GM23338 (cell line): ENCODE measurements at regions not wholly inside any gene's neighbourhood (a gene's known extent, or its start where the extent isn't known, plus 50 kb on each side); places are given as distances from the start of the nearest gene placed in this dataset.

Source experiments
- ATAC-seq: fragments of 200-7000 bp; cut with Tn5 transposase; 3 replicates; pipeline ENCODE4 v1.9.1; 2020
- DNase-seq: peaks from one replicate; pipeline ENCODE4 v3.0.0-alpha.2; 2015; ENCODE audit warnings: low spot score
- H2AFZ ChIP-seq: fragments of 200-600 bp; sonication (generic); 2 replicates; pipeline ENCODE4 v1.8.0; 2016; ENCODE audit warnings: antibody characterized with exemption, mild to moderate bottlenecking, moderate library complexity
- H3F3A ChIP-seq: fragments of 200-600 bp; sonication (generic); replicated peaks from 2 replicates; pipeline ENCODE4 v1.8.0; 2017; ENCODE audit warnings: antibody characterized with exemption, mixed run types, low read depth
- H3K27ac ChIP-seq: fragments of 200-600 bp; sonication (generic); 2 replicates; pipeline ENCODE4 v1.6.1; 2016; ENCODE audit warnings: low read depth
- H3K27me3 ChIP-seq: fragments of 200-600 bp; sonication (generic); 2 replicates; pipeline ENCODE4 v1.8.0; 2016; ENCODE audit warnings: mild to moderate bottlenecking, mixed run types, moderate library complexity; ENCODE audit not compliant: insufficient read depth
- H3K36me3 ChIP-seq: fragments of 200-600 bp; sonication (generic); 2 replicates; pipeline ENCODE4 v1.8.0; 2016; ENCODE audit warnings: mild to moderate bottlenecking; ENCODE audit not compliant: insufficient read depth
- H3K4me1 ChIP-seq: fragments of 200-600 bp; sonication (generic); 2 replicates; pipeline ENCODE4 v1.8.0; 2016; ENCODE audit warnings: mild to moderate bottlenecking, moderate library complexity; ENCODE audit not compliant: insufficient read depth
- H3K4me2 ChIP-seq: fragments of 200-600 bp; sonication (generic); 2 replicates; pipeline ENCODE4 v1.7.1; 2017; ENCODE audit warnings: mixed run types
- H3K4me3 ChIP-seq: fragments of 200-600 bp; sonication (generic); 2 replicates; pipeline ENCODE4 v1.6.1; 2016; ENCODE audit warnings: mixed run types
- H3K79me2 ChIP-seq: fragments of 200-600 bp; sonication (generic); replicated peaks from 2 replicates; pipeline ENCODE4 v1.8.0; 2017; ENCODE audit warnings: mild to moderate bottlenecking; ENCODE audit not compliant: insufficient read depth
- H3K9me2 ChIP-seq: fragments of 200-600 bp; sonication (generic); 2 replicates; pipeline ENCODE4 v1.8.0; 2017; ENCODE audit not compliant: insufficient read depth
- H4K20me1 ChIP-seq: fragments of 200-600 bp; sonication (generic); replicated peaks from 2 replicates; pipeline ENCODE4 v1.8.0; 2017; ENCODE audit warnings: mild to moderate bottlenecking; ENCODE audit not compliant: insufficient read depth
- H3K27ac Mint-ChIP-seq: 2 replicates; pipeline ENCODE4 v1.8.0; 2020; ENCODE audit warnings: inconsistent platforms, mild to moderate bottlenecking, moderate library complexity, mixed read lengths
- H3K27me3 Mint-ChIP-seq: 3 replicates; pipeline ENCODE4 v1.8.0; 2022; ENCODE audit warnings: low read depth, mild to moderate bottlenecking, moderate library complexity, mixed read lengths, inconsistent platforms; ENCODE audit not compliant: insufficient read depth, poor library complexity
- H3K36me3 Mint-ChIP-seq: 3 replicates; pipeline ENCODE4 v1.8.0; 2021; ENCODE audit warnings: low read depth, mild to moderate bottlenecking, inconsistent platforms, moderate library complexity, mixed read lengths
- H3K4me1 Mint-ChIP-seq: 3 replicates; pipeline ENCODE4 v1.8.0; 2020; ENCODE audit warnings: mild to moderate bottlenecking, inconsistent platforms, mixed read lengths
- H3K4me3 Mint-ChIP-seq: 3 replicates; pipeline ENCODE4 v1.8.0; 2021; ENCODE audit warnings: moderate library complexity, mild to moderate bottlenecking, inconsistent platforms, mixed read lengths
- H3K9me3 Mint-ChIP-seq: 3 replicates; pipeline ENCODE4 v1.8.0; 2020; ENCODE audit warnings: moderate library complexity, mild to moderate bottlenecking, inconsistent platforms, mixed read lengths
- CREB1 ChIP-seq: fragments of 250-450 bp; sonication (Bioruptor Pico); IDR thresholded peaks from 2 replicates; pipeline ENCODE4 v1.5.0; 2020; ENCODE audit warnings: low read depth, mild to moderate bottlenecking, moderate library complexity
- CTCF ChIP-seq, 2 experiments: fragments of 200-600 bp in 1 of 2; sonication (generic) in 1 of 2; conservative IDR thresholded peaks; 2 replicates each; pipeline versions ENCODE4 v1.5.1 to v1.6.1; 2016 to 2017; ENCODE audit warnings: antibody characterized with exemption in 2 of 2, low read depth in 2 of 2, mild to moderate bottlenecking in 2 of 2, moderate library complexity in 1 of 2
- ETS1 ChIP-seq: IDR thresholded peaks from 2 replicates; pipeline ENCODE4 v1.6.1; 2016; ENCODE audit warnings: antibody characterized with exemption
- EZH2 ChIP-seq: fragments of 200-600 bp; sonication (generic); IDR thresholded peaks from one replicate; pipeline ENCODE4 v1.8.0; 2017; ENCODE audit warnings: antibody characterized with exemption, mild to moderate bottlenecking, low read depth; ENCODE audit not compliant: unreplicated experiment
- EZH2phosphoT487 ChIP-seq: fragments of 200-600 bp; sonication (generic); IDR thresholded peaks from one replicate; pipeline ENCODE4 v1.8.1; 2018; ENCODE audit warnings: antibody characterized with exemption; ENCODE audit not compliant: unreplicated experiment
- JUNB ChIP-seq: IDR thresholded peaks from one replicate; pipeline ENCODE4 v1.6.1; 2016; ENCODE audit warnings: antibody characterized with exemption; ENCODE audit not compliant: unreplicated experiment
- NANOG ChIP-seq: IDR thresholded peaks from 2 replicates; pipeline ENCODE4 v1.6.1; 2016; ENCODE audit warnings: antibody characterized with exemption, borderline replicate concordance
- POLR2AphosphoS5 ChIP-seq: IDR thresholded peaks from 2 replicates; pipeline ENCODE4 v1.6.1; 2016; ENCODE audit warnings: antibody characterized with exemption, low read depth
- REST ChIP-seq: IDR thresholded peaks from one replicate; pipeline ENCODE4 v1.6.1; 2018; ENCODE audit warnings: antibody characterized with exemption; ENCODE audit not compliant: unreplicated experiment
- STAT1 ChIP-seq: IDR thresholded peaks from one replicate; pipeline ENCODE4 v1.6.1; 2016; ENCODE audit warnings: antibody characterized with exemption; ENCODE audit not compliant: unreplicated experiment
- ZNF114 ChIP-seq: fragments of 250-450 bp; sonication (Bioruptor Pico); IDR thresholded peaks from 2 replicates; pipeline ENCODE4 v1.5.0; 2020; ENCODE audit warnings: mild to moderate bottlenecking, moderate library complexity
- ZNF331 ChIP-seq: fragments of 250-450 bp; sonication (Bioruptor Pico); IDR thresholded peaks from 2 replicates; pipeline ENCODE4 v1.5.0; 2020; ENCODE audit warnings: low read depth, mild to moderate bottlenecking, moderate library complexity
- ZNF462 ChIP-seq: fragments of 250-450 bp; sonication (Bioruptor Pico); IDR thresholded peaks from 2 replicates; pipeline ENCODE4 v1.5.0; 2020; ENCODE audit warnings: mild to moderate bottlenecking, moderate library complexity

- TF ChIP-seq NANOG (no peak), ZNF114 (CRISPR knock-in tag) (no peak), REST (no peak), CREB1 (CRISPR knock-in tag) (no peak), ZNF331 (no peak), POLR2AphosphoS5 (no peak), ZNF462 (CRISPR knock-in tag) (no peak), EZH2 (no peak), ETS1 (no peak), CTCF (conservative IDR thresholded peaks at IDR 0.05; ENCODE audit: low read depth in 2 of 2) (no peak), JUNB (no peak), STAT1 (no peak), EZH2phosphoT487 (no peak)
- H3F3A ChIP-seq, result 0 out of 2 replicates have a peak, but pooled peaks cover 12% of the 10 kb centered on the region
- H3K36me3 ChIP-seq, result no peaks in the 10 kb centered on the region
- H3K27me3 ChIP-seq, result no peaks in the 10 kb centered on the region
- H3K4me3 ChIP-seq, result no peak overlapping the region
- Mint-ChIP-seq H3K9me3 (no peaks in the 10 kb centered on the region), H3K4me1 (peaks cover 50% of the 10 kb centered on the region), H3K36me3 (no peaks in the 10 kb centered on the region), H3K4me3 (peak overlapping the region; percentile 14; the same call in 1 of the 3 replicates), H3K27ac (no peak overlapping the region), H3K27me3 (peaks cover 18% of the 10 kb centered on the region)
- no peaks in the 10 kb centered on the region for H3K9me2 ChIP-seq
- H3K4me2 ChIP-seq, result 0 out of 2 replicates have a peak overlapping the region, but pooled peaks have one; percentile 48
- no peak overlapping the region for H3K27ac ChIP-seq
- H4K20me1 ChIP-seq, result no peaks in the 10 kb centered on the region; the same call in 1 of the 2 replicates
- ATAC-seq, result peak; percentile 53
- no peak for DNase-seq
- peaks cover 41% of the 10 kb centered on the region for H3K4me1 ChIP-seq
- no peak overlapping the region for H2AFZ ChIP-seq
- H3K79me2 ChIP-seq, result no peaks in the 10 kb centered on the region
Measured at GRCh38 chr6:166754218-166755030, 127.4 kb upstream of the RPS6KA2 start.
